ENCODE measurements at regions not wholly inside any gene's neighbourhood (a gene's known extent, or its start where the extent isn't known, plus 50 kb on each side); places are given as distances from the start of the nearest gene placed in this dataset.

DNA sequence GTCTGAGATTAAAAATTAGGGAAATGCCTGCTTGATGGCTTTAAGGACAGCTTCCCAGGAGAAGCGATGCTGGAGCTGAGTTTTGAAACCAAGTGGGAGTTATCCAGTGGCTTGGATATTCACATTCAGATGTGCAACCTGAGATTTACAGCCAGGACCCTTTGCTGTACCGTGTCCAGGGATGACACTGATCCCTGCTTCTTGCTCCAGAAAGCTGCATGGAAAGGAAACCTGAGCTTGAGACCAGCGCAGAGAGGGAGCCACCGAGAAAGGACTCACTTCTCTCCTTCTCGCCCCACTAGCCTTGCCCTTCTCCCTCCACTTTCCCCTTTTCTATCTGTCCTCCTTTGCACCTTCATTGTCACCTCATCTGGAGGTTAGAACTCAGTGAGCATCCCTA is 254.5 kb upstream of the PPARGC1A start:
- no peak for DNase-seq

DNA sequence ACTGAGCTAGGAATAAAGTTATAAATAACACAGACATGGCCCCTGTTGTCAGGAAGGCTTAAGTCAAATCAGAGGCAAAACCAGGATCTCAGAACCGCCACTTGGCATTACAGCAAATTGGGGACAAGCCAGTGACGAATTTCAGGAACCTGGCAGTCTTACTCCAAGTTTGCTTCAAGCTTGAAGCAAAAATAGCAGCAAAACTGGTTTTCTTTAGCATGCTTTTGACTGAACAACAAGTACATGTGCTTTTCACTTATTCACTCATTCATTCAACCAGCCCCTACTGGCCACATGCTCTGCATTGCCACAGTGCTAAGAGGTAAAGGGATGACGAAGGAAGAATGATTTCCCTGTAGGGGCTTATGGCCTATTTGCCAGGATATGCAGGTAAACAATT is 253.9 kb upstream of the PPARGC1A start:
- no peak for DNase-seq

DNA sequence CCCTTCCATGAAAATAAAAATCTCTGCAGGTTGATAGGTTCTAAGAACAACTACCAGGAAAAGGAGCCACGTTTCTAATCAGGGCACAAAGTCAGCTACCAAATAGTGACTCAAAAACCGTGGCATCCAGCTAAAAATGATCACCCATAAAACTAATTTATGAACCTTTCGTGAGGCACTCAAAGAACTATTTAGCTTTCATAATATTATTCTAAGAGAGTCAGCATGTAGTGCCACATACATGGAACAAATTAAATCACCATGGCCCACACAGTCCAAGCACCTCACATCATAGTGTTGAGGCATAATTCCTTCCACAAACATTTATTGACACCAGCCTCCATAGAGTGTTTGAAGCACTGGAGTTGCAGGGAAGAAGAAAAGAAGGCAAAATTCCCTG is 252.0 kb upstream of the PPARGC1A start:
- no peak for DNase-seq

DNA sequence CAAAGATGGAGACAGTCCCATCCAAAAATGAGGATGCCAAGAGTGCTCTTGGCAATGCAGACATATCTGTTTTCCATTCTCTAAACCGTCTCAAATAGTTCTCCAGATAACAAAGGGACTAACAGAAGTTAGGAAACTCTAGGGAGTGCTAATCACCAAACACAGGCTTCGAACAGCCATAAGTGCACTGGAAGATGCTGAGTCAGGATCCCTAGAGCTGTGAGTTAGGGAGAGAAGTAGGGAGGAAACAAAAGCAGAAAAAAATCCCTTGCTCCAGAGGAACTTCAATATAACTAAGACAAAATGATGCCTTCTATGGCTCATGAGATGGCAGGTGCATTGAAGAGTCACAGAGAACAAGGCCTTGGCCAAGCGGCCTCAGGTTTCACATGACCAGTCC is 251.0 kb upstream of the PPARGC1A start:
- no peak for DNase-seq

DNA sequence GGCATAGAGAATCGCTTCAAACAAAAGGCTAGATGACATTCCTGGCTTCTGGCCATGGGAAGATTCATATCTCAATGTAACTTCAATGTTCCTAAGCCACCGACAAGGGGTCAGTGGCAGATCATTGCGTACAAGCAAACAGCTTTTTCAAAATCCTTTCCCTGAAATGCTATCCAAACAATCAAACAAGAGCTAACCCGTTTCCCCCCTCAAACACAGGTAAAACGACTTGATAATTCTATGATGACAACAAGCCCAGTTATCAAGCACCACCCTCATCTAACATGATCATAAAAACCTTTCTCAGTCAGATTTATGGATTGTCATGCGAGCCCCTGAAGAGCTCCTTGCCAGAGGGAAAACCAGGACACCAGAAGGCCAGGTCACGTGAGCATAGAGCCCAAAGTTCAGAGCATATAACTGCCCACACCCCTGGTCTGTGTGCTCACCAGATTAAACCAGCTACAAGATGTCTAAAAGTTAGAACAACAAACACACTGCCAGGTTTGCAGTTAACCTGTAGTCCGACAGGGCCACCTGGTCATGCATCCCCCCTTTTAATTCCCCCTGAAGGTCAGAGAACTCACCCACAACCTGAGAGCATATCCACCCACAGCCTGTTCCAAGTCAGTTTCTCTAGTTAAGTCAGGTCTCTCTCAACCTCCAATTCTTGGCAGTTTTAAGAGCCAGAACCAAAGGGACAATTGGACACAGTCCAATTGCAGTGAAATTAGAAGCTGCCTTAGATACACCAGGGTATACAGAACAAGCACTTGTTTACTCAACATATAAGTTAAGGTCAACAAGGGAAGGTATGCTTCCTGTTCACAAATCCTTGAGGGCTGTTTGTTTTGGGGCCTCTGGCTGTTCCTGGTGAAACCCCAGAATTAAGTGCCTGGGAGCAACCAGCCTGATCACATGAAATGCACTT is 248.1 kb upstream of the PPARGC1A start:
- no peak for DNase-seq

DNA sequence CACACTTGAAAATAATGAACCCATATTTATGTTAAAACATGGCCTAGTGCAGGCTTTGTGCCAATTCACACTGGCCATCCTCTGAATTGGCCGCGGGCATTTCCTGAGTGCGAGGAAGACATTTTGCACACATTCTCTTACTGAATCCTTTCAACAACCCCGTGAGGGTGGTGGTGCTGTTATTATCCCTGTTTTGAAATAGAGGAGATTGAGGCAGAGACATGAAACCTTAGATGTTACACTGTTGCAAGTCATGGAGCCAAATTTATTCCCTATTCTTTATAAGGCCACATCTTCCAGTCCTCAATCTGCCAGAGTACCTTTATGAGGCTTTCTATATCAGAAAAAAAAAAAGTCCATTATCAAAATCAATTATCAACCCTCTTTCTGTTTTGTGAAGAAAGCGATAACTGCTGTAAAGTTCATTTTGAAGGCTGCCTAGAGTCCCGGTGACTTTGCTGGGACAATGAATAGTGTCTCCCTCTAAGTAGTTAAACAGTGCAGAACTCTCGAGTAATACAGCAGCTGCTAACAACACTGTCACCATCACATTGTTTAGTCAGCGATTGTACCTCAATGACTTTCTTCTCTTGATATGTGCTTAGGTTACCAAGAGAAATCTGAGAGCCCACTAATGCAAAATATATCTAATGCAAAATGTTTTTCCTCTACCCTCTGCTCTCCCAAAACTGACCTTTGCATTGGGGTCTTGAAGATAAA is 242.3 kb upstream of the PPARGC1A start:
- no peak for DNase-seq

DNA sequence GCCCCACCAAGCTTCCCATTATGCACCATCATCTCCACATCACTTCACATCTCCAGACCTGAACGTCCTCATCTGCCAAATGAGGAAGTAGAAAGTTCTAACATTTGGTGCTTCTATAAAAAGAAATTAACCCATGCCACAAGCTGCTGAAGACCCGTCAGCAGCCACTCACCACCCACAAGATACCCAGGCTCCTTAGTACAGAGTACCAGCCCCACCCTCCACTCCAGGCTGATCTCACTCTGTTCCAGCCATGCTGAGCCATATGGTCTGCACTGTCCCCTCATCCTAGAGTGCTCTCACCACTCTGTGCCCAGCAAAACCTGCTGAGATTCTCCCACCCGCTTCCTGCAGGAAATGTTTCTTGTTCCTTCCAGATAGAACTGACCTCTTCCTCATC is 240.8 kb upstream of the PPARGC1A start:
- no peak for DNase-seq

DNA sequence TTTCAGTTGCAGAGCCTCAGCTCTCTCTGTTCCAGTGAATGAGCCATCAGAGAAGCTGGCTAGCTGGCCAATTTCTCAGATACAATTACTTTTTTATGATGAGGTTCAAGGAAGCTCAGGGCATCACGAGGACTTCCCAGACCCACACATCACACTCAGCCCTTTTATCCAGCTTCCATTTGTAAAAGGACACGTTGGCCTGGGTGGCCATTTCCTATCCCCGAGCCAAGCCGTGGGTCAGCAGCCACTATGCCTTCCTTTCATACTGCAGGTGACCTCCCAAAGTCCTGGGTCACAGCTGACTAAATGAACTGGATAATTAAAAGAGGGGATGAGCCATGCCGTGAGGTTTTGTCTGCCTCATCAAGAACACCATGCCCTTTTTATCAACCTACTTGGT is 236.9 kb upstream of the PPARGC1A start:
- DNase-seq, result no peak

DNA sequence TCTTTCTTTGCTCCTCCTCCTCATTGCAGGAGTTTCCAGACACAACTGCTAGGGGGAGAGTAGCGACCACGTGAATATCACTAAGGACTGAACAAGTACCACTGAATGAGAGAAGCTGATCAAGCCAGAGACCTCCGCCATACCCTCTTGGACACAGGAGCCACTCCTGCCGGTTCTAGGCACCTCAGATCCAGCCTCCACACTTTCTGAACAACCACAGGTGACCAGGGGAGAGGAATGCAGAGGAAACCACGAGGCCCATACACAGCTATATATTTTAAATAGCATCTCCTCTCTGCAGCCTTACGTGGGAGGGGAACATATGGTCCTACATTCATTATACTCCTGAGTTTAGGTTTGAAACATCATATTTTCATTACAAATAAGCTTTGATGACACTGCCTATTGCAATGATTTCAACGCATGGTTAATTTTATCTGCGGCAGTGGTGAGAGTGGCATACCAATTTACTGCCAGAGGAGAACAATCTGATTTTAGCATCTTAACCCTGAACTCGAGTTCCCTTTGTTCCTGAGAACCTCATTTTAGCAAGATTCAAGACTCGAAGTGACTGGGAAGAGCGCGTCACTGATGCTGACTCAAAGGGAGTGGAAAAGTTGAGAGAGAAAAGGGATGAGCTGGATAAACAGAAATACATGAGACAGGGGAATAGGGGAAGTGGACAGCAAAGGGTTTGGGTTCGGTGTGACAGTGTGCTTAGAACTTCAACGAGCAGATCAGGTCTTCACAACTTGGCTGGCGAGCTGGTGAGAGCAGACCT is 231.7 kb upstream of the PPARGC1A start:
- DNase-seq, result no peak

DNA sequence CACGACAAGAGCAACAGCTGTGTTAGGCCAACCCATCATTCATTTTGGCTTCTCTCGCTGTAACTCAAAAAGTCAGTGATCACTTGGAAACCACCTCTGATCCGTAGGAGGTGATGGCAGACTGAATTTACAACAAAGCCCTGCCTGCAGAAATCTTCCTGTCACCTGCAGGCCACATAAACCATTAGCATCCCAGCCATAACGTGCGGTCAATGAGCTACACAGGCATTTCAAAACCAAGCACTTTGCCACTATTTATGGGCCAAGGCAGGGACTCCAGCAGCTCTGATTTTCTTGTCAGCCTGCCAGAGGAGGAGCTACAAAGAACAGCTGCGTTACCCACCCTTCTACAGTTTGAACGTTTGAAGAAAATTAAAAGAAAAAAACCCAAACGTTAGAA is 228.1 kb upstream of the PPARGC1A start:
- DNase-seq, result no peak

DNA sequence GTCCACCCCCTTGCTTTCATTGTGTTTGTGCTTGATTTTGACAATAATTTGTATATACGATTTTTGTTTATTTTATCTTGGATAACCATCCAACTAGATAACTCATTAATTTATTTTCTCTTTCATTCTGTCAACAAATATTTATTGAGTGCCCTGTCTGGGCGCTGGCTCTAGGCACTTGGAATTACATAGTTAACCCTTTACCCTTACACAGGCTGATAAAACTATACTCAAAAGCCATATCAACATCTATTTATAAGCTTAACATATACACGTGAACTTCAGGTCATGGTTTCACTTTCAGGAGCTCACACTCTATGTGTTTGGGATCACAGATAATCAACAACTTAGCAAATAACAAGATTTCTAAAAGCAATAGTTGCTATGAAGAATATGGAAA is 226.3 kb upstream of the PPARGC1A start:
- DNase-seq, result no peak

DNA sequence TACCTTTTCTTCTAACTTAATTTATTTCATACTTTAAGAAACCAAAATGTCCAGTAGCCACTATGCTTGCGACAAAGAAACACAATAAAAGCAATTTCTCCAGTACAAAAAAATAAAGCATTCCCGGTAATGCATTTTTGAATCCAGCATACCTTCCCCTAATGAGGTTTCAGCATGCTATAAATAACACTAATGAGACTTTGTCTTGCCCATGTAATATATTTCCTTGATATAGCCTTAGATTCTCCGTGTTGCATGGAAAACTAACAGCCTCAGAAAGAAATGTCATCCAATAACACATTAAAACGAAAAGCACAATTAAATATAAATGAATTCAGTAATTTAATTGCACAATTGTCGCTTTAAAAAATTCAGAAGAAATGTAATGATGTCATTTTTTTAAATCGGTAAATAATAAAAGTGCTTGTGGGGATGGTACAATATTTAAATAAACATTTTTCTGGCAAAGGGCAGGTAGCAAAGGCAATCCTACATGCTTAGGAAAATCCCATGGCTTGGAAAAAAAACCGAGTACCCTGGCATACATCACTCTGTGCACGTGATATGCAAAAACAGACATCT is 225.2 kb upstream of the PPARGC1A start:
- no peak for DNase-seq

DNA sequence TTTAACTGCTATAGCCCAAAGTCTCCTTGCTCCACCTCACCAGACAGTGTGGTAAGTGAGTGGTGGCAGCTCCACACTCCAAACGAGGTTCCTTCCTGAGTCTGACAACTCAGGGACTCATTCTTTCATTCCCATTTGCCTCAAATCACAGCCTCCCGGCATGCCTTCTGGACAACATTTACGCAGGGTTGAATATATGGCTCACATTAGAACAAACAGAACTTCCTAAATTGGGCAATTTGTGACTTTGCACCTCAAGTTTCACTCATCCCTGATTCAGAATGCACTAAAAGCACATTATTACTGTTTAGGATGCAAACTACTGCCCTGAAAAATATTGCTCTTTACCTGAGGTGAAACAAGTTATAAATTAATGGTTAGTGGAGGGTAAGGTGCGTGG is 224.6 kb upstream of the PPARGC1A start:
- DNase-seq, result no peak

DNA sequence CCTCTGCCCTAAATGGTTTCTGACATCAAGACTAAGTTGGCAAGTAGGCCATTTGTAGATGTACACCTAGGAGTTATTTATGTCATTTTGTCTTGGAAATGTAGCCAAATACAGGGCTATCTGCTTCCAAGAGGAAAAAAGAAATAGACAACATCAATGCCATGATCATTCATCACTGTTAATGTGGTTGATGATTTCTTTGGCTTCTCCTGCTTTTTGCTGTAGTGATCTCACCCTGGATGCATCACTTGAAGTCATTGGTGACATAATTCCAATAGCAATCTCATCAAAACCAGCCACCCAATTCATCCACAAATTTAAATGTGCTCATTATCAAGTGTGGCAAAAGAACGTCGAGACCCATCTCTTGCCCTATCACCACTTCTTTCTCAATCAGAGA is 222.6 kb upstream of the PPARGC1A start:
- no peak for DNase-seq

DNA sequence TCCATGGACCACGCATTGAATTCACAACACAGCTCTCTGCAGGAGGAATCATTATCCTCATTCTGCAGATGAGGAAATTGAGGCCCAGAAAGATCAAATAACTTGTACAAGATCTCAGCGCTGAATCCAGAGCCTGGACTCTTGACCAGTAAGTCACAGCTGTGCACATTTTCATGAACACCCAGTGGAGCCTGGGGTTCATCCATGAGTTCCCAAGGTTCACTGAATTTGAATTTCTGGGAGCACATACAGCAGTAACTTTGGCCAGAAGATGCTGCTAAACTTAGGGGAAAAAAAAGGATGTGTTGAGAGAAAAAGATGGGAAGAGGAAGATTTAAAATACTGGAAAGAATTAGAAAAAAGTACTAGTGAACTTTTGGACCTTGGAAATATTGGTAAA is 218.7 kb upstream of the PPARGC1A start:
- DNase-seq, result no peak

DNA sequence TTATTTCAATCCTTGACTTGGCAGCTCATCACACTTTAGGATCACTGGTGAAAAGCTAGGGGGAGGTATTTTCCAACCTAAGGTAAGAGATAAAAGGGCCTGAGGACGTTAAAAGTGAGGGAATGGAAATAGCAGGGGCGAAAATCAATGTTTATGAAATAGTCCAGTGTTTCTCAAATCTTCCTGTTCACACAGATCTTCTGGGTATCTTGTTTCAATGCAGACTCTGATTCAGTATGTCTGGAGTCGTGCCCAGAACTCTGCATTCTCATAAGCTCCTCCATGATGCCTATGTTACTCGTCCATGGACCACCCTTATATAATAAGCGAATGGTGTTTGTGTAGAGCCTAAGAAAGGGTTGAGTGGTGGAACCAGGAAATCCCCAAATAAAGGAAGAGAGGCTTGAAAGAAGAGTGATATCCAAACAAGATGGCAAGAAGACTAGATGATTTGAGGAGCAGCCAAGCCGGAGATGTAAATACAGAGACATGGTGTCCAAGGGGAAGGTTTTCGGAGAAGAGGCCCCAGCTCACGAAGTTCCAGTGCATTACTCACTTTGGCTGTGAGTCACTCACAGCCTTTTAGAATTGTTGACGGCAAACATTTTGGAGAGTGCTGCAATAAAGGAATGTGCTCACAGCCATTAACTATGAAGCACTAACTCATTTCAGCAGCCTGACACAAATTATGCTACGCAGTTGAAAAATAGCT is 215.6 kb upstream of the PPARGC1A start:
- DNase-seq, result no peak

DNA sequence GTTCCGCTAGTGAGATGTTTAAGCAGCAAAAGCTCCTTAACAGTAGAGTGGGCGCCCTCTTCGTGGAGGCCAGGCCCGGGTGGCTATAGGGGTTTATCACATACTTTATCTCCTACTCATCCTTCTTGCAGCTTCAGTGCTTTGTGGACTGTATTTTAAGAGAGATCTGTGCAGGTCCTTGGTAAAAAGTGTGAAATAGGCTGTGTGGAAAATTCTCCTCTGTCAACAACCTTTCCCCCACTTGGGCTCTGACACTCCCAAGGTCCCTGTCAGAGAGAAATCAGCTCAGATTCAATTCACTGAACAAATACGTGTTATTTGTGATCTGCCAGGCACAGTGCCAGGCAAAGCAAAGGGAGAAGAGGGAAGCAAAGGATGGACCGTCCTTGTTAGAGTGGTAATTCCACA is 214.3 kb upstream of the PPARGC1A start:
- DNase-seq, result no peak

DNA sequence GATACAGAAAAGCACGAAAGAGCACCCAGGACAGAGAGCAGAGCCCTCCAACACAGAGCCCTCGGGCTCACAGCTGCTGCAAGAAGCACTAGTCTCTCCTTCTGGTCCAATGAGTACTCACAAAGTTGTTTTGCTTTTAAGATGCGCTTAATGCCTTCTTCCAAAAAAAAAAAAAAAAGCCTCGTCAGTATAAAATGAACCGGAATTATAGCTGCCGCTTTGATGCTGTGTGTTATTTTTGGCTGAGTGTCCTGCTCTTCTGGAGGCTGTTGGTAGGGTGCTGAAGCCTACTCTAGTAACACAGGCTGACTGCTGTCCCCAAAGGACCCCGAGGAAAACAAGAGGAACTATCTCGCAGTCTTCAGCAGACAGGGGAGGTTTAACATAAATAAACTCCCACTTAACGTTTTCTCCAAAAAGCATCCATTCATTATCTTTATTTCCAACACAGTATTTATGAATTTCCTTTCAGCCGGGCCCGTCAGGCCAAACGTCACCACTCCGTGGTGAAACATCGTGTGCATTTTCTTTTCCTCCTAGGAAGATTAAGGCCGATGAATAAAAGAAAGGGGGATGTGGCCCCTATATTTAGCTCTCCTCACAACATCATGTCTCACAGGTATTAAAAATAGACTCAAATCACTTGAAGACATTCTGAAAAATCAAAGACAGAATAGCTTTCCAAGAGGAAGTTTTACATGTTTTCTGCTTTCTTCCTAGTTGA is 213.7 kb upstream of the PPARGC1A start:
- no peak for DNase-seq

DNA sequence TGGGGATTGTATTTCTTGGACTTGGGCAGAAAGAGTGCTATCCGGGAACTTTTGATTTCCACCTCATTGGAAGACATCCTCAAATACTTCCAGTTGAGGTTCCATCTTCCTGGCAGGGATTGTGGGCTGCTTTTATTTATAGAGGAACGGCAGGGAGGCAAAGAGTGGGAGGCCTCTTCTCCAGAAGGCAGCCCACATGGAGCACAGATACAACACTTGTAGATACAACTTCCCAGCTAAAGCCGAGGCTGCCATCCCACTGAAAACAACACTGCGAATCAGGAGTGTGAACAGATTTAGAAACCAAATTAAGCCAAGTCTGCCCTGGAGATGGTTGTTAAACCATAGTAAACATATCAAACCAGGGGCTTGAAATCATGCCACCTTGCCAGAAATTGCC is 212.8 kb upstream of the PPARGC1A start:
- no peak for DNase-seq

DNA sequence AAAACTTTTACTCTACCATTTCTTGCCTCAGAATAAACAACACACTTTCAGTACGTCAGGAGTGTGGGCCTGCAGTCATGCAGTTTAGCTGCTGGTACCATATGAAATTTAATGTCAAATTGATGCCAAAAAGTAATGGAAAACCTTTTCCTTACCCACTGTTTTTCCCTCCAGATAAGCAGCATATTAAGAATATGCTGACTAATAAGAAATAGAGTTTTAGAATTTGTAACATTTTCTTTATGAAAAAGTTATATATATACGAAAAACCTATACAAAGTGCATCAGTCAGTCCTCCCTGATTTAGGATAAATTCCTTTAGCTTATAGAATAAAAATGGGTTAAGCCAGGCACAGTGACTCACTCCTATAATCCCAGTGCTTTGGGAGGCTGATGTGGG is 206.8 kb upstream of the PPARGC1A start:
- DNase-seq, result no peak

DNA sequence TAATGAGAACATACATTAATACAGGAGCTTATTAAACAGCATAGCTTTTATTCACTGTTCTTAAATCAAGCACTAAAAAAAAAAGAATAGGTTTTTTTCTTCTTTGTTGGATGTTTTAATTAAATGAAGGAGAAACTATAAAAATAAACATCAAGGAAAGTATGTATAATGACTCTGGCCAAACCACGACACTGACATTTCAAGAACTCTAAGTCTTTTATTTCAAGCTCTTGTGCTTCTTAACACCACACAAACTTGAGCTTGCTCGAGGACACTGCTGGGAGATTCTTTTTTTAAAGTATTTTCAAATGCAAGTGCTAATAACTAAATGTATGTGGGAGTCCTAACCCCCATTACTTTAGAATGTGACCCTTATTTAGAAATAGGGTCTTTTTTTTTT is 204.9 kb upstream of the PPARGC1A start:
- no peak for DNase-seq

DNA sequence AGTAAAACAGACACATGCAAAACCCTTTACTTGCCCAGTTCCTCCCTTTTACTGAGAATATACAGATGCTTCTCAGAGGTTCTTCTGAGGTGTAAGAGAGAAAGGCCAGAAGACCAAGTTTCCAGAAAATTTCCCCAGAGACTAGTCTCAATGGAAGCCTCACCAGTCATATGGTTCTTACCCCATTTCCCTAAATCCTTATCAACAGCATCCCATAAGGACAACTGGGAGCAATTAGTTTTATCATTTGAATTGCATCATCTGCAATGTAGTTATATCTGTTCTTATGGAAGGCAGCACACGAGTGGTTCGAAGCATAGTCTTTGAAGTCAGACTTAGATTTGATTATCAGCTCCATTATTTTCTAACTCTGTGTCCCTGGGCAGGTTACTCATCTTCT is 203.6 kb upstream of the PPARGC1A start:
- DNase-seq, result no peak
